HepG2 (cell line): ENCODE measurements at regions not wholly inside any gene's neighbourhood (a gene's known extent, or its start where the extent isn't known, plus 50 kb on each side); places are given as distances from the start of the nearest gene placed in this dataset.
A peak's percentile ranks its signal among the peaks of the same experiment; 100 is the strongest.

Experiments used
- AKNA ChIP-seq: sonication (generic); formaldehyde crosslinking; IDR thresholded peaks from 2 replicates; pipeline ENCODE4 v1.4.0; 2020; ENCODE audit warnings: missing genetic modification reagents, borderline replicate concordance
- DNMT1 ChIP-seq: sonication (generic); formaldehyde crosslinking; IDR thresholded peaks from 2 replicates; pipeline ENCODE4 v1.5.1; 2020; ENCODE audit warnings: mild to moderate bottlenecking, missing genetic modification reagents
- EP300 ChIP-seq, 3 experiments: sonication (generic) in 1 of 3; formaldehyde crosslinking in 1 of 3; IDR thresholded peaks; 2 replicates each; pipeline versions ENCODE4 v1.5.1 to v1.6.1; 2011 to 2020; ENCODE audit warnings: low read depth in 2 of 3, low read length in 2 of 3, borderline replicate concordance in 1 of 3, improper control_type of control experiment in 1 of 3, mild to moderate bottlenecking in 1 of 3, missing genetic modification reagents in 1 of 3, moderate library complexity in 1 of 3
- FOXA1 ChIP-seq, 2 experiments: fragments of 450-650 bp in 1 of 2; sonication (generic) in 1 of 2; formaldehyde crosslinking in 1 of 2; IDR thresholded peaks; 2 replicates each; pipeline versions ENCODE4 v1.4.0 to v1.6.1; 2016 to 2020; ENCODE audit warnings: missing genetic modification reagents in 1 of 2
- GMEB2 ChIP-seq: IDR thresholded peaks from 2 replicates; pipeline ENCODE4 v1.6.1; 2016; ENCODE audit warnings: missing biosample characterization, missing genetic modification reagents, low read depth
- MAFG ChIP-seq: sonication (generic); formaldehyde crosslinking; IDR thresholded peaks from 2 replicates; pipeline ENCODE4 v1.5.1; 2020; ENCODE audit warnings: mild to moderate bottlenecking, missing genetic modification reagents
- MLLT10 ChIP-seq: sonication (generic); formaldehyde crosslinking; IDR thresholded peaks from 2 replicates; pipeline ENCODE4 v1.4.0; 2020; ENCODE audit warnings: missing genetic modification reagents
- PLRG1 ChIP-seq: fragments of 450-650 bp; conservative IDR thresholded peaks from 2 replicates; pipeline ENCODE4 v1.6.1; 2016
- ZBTB2 ChIP-seq: sonication (generic); formaldehyde crosslinking; IDR thresholded peaks from 2 replicates; pipeline ENCODE4 v1.8.0; 2022; ENCODE audit warnings: low read depth, missing genetic modification reagents
- ZNF282 ChIP-seq: fragments of 450-650 bp; IDR thresholded peaks from 2 replicates; pipeline ENCODE4 v1.6.1; 2018; ENCODE audit not compliant: partially characterized antibody
- ZNF496 ChIP-seq: sonication (generic); formaldehyde crosslinking; IDR thresholded peaks from 2 replicates; pipeline ENCODE4 v1.8.1; 2023; ENCODE audit warnings: mild to moderate bottlenecking, moderate library complexity, missing genetic modification reagents; ENCODE audit not compliant: insufficient replicate concordance
- ZNF503 ChIP-seq: sonication (generic); formaldehyde crosslinking; IDR thresholded peaks from 2 replicates; pipeline ENCODE4 v1.4.0; 2020; ENCODE audit warnings: missing genetic modification reagents
- ZNF563 ChIP-seq: sonication (generic); formaldehyde crosslinking; IDR thresholded peaks from 2 replicates; pipeline ENCODE4 v1.8.0; 2022; ENCODE audit warnings: mild to moderate bottlenecking, moderate library complexity, missing genetic modification reagents
- ZNF572 ChIP-seq: sonication (generic); formaldehyde crosslinking; IDR thresholded peaks from 2 replicates; pipeline ENCODE4 v1.5.1; 2020; ENCODE audit warnings: mild to moderate bottlenecking, missing genetic modification reagents
- ZNF589 ChIP-seq: sonication (generic); formaldehyde crosslinking; conservative IDR thresholded peaks from 2 replicates; pipeline ENCODE4 v1.8.0; 2022; ENCODE audit warnings: mild to moderate bottlenecking, moderate library complexity, missing genetic modification reagents
- ZNF839 ChIP-seq: sonication (generic); formaldehyde crosslinking; IDR thresholded peaks from 2 replicates; pipeline ENCODE4 v1.4.0; 2020; ENCODE audit warnings: missing genetic modification reagents, mild to moderate bottlenecking, borderline replicate concordance

GRCh38 chr16:87549627-87550494, 52.4 kb upstream of the JPH3 start (continued):
- TF ChIP-seq ZNF496 (CRISPR knock-in tag) (no peak), ZNF589 (CRISPR knock-in tag) (0 out of 2 replicates have a peak, but pooled peaks have one; percentile 27), MAFG (CRISPR knock-in tag) (no peak), FOXA1 (IDR thresholded peaks at IDR 0.05) (peak; percentile 13; the same call in 1 of the 2 replicates), FOXA1 (CRISPR knock-in tag; IDR thresholded peaks at IDR 0.05) (no peak), ZNF839 (CRISPR knock-in tag) (peak; percentile 22; the same call in 1 of the 2 replicates), ZNF563 (no peak; the same call in 1 of the 2 replicates), AKNA (no peak), ZBTB2 (CRISPR knock-in tag) (0 out of 2 replicates have a peak, but pooled peaks have one; percentile 29), ZNF572 (CRISPR knock-in tag) (no peak), ZNF282 (peak; percentile 23), PLRG1 (no peak), EP300 (IDR thresholded peaks at IDR 0.05; ENCODE audit: low read depth in 2 of 2, low read length in 2 of 2) (no peak), EP300 (CRISPR knock-in tag; IDR thresholded peaks at IDR 0.05; ENCODE audit: borderline replicate concordance) (no peak), GMEB2 (CRISPR knock-in tag) (no peak), MLLT10 (CRISPR knock-in tag) (no peak), DNMT1 (CRISPR knock-in tag) (peak; percentile 37; the same call in 1 of the 2 replicates), ZNF503 (no peak)
